Right renal cortex interstitium (tissue), 3 donors: ENCODE measurements at regions not wholly inside any gene's neighbourhood (a gene's known extent, or its start where the extent isn't known, plus 50 kb on each side); places are given as distances from the start of the nearest gene placed in this dataset.
A peak's percentile ranks its signal among the peaks of the same experiment; 100 is the strongest.

Source experiments
- DNase-seq, 3 donors: peaks; one replicate each; pipeline ENCODE4 v3.0.0-alpha.2; 2013; ENCODE audit warnings: low read depth in 3 of 3, low spot score in 2 of 3

GRCh38 chr1:87899017-87899416 is 570.3 kb downstream of the LMO4 start:
- no peak for DNase-seq

GRCh38 chr1:87899746-87900145 is 571.1 kb downstream of the LMO4 start:
- DNase-seq: no peak

GRCh38 chr1:87902830-87903229 is 574.1 kb downstream of the LMO4 start:
- DNase-seq: peak; percentile 39 to 60 (median 50)

GRCh38 chr1:87903242-87903641 is 574.6 kb downstream of the LMO4 start:
- DNase-seq: no peak

GRCh38 chr1:87904651-87905050 is 576.0 kb downstream of the LMO4 start:
- no peak for DNase-seq

GRCh38 chr1:87905651-87906050 is 577.0 kb downstream of the LMO4 start:
- no peak for DNase-seq

GRCh38 chr1:87906078-87906477 is 577.4 kb downstream of the LMO4 start:
- no peak for DNase-seq

- DNase-seq: no peak
Observed at GRCh38 chr1:87913361-87913760, 584.7 kb downstream of the LMO4 start.

GRCh38 chr1:87914396-87914795 is 585.7 kb downstream of the LMO4 start:
- no peak for DNase-seq

- no peak for DNase-seq
Observed at GRCh38 chr1:87915771-87916170, 587.1 kb downstream of the LMO4 start.

GRCh38 chr1:87916965-87917364 is 588.3 kb downstream of the LMO4 start:
- DNase-seq: no peak

GRCh38 chr1:87918398-87918797 is 589.7 kb downstream of the LMO4 start:
- DNase-seq: no peak

GRCh38 chr1:87922885-87923284 is 594.2 kb downstream of the LMO4 start:
- DNase-seq: no peak

GRCh38 chr1:87926131-87926830 is 597.6 kb downstream of the LMO4 start:
- no peak for DNase-seq

- DNase-seq: no peak
Observed at GRCh38 chr1:87926921-87927320, 598.2 kb downstream of the LMO4 start.

GRCh38 chr1:87927391-87928280 is 599.0 kb downstream of the LMO4 start:
- DNase-seq: no peak

GRCh38 chr1:87928623-87929022 is 599.9 kb downstream of the LMO4 start:
- DNase-seq: no peak

- DNase-seq: no peak
Observed at GRCh38 chr1:87929906-87930305, 601.2 kb downstream of the LMO4 start.

- no peak for DNase-seq
Observed at GRCh38 chr1:87930796-87931195, 602.1 kb downstream of the LMO4 start.

- DNase-seq: no peak
Observed at GRCh38 chr1:87933171-87933570, 604.5 kb downstream of the LMO4 start.

- DNase-seq: no peak
Observed at GRCh38 chr1:87935130-87935529, 606.5 kb downstream of the LMO4 start.

- no peak for DNase-seq
Observed at GRCh38 chr1:87937831-87938395, 609.2 kb downstream of the LMO4 start.
